ENCODE measurements at regions not wholly inside any gene's neighbourhood (a gene's known extent, or its start where the extent isn't known, plus 50 kb on each side); places are given as distances from the start of the nearest gene placed in this dataset.
A peak's percentile ranks its signal among the peaks of the same experiment; 100 is the strongest.

DNA sequence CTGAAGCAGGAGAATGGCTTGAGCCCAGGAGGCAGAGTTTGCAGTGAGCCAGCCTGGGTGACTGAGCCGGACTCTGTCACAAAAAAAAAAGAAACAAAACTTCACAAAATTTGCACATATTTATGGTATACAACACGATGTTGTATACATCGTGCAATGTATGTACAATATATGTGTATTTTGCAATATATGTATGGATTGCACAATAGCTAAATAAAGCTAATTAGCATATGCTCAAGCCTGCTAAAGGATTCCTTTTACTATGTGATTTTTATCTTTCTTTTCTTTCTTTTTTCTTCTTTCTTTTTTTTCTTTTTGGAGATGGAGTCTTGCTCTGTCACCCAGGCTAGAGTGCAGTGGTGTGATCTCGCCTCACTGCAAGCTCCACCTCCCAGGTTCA is 368.0 kb upstream of the FAM98A start:
- no peak overlapping the region for H3K9ac ChIP-seq (ENCODE audit: low read length)
- no peak for DNase-seq (ENCODE audit: low read depth)

DNA sequence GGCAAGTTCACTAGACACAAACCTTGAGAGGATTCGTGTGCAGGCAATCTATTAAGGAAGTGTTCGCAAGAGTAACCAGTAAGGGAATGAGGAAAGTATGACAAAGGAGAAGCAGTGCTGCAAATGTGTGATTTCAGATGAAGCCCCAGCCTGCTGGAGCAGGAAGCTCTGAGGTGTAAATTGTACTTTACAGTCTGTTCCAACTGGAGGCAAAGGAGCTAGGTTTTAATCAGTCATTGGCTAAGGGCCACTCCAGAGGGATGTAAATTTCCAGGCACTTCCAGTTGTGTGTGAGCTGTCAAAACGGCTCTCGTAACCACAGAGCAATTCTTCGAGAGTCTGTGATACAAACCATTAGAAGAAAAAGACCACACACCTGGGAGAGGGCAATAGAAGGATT is 359.5 kb upstream of the FAM98A start:
- H3K36me3 ChIP-seq (ENCODE audit: control insufficient read depth, insufficient read depth, low read length, severe bottlenecking), result no peaks in the 10 kb centered on the region
- no peaks in the 10 kb centered on the region for H3K9me3 ChIP-seq (ENCODE audit: control insufficient read depth, low read length)
- no peaks in the 10 kb centered on the region for H3K27me3 ChIP-seq (replicated peaks; ENCODE audit: control insufficient read depth, insufficient read depth, low read length)
- H3K4me3 ChIP-seq (ENCODE audit: low read length), result no peak overlapping the region
- H3K9ac ChIP-seq (ENCODE audit: low read length), result no peak overlapping the region
- no peaks in the 10 kb centered on the region for H3K4me1 ChIP-seq (ENCODE audit: control insufficient read depth, insufficient read depth, low read length)
- no peak for DNase-seq (ENCODE audit: low read depth)

More for the DNA sequence above, 368.0 kb upstream of the FAM98A start:
- no peak overlapping the region for H3K4me3 ChIP-seq (ENCODE audit: low read length)
- no peaks in the 10 kb centered on the region for H3K9me3 ChIP-seq (ENCODE audit: control insufficient read depth, low read length)
- H3K36me3 ChIP-seq (ENCODE audit: control insufficient read depth, insufficient read depth, low read length, severe bottlenecking), result no peaks in the 10 kb centered on the region
- no peaks in the 10 kb centered on the region for H3K4me1 ChIP-seq (ENCODE audit: control insufficient read depth, insufficient read depth, low read length)
- H3K27me3 ChIP-seq (replicated peaks; ENCODE audit: control insufficient read depth, insufficient read depth, low read length), result no peaks in the 10 kb centered on the region

DNA sequence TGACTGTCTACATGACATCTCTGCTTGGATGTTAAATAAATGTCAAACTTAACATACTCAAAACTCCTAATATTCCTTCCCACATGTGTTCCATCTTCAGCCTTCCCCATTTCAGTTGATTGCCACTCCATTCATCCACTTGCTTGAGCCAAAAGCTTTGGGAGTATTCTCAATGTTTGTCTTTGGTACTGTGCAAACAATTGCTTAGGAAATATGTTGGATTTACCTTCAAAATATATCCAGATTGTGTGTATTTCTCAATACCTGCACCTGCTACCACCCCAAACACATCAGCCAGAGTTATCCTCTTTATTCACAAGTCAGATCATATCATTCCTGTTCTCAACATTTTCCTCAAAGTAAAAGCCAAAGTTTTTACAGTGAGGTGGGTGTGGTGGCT is 350.3 kb upstream of the FAM98A start:
- H3K27me3 ChIP-seq (replicated peaks; ENCODE audit: control insufficient read depth, insufficient read depth, low read length), result no peaks in the 10 kb centered on the region
- DNase-seq (ENCODE audit: low read depth), result no peak
- H3K36me3 ChIP-seq (ENCODE audit: control insufficient read depth, insufficient read depth, low read length, severe bottlenecking), result no peaks in the 10 kb centered on the region
- no peaks in the 10 kb centered on the region for H3K4me1 ChIP-seq (ENCODE audit: control insufficient read depth, insufficient read depth, low read length)
- H3K9ac ChIP-seq (ENCODE audit: low read length), result no peak overlapping the region
- no peak overlapping the region for H3K4me3 ChIP-seq (ENCODE audit: low read length)
- H3K9me3 ChIP-seq (ENCODE audit: control insufficient read depth, low read length), result no peaks in the 10 kb centered on the region

DNA sequence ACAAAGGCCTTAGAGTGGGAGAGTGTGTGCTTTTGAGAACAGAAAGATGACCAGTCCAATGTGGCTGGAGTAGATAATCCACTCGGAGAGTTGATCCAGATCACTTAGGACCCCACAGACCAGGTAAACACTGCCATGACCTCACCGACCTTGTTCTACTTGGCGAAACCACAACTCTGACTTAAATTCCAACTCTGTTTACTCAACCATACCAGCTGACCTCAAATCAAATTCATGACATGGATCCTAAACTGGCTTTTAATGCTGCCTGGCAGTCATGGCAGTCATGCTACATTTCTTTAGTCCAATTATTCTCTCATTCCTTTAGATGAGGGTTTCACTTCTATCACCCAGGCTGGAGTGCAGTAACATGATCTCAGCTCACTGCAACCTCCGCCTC is 347.1 kb upstream of the FAM98A start:
- no peaks in the 10 kb centered on the region for H3K9me3 ChIP-seq (ENCODE audit: control insufficient read depth, low read length)
- no peak overlapping the region for H3K9ac ChIP-seq (ENCODE audit: low read length)
- DNase-seq (ENCODE audit: low read depth), result peak; percentile 8
- no peaks in the 10 kb centered on the region for H3K4me1 ChIP-seq (ENCODE audit: control insufficient read depth, insufficient read depth, low read length)
- H3K27me3 ChIP-seq (replicated peaks; ENCODE audit: control insufficient read depth, insufficient read depth, low read length), result no peaks in the 10 kb centered on the region
- H3K4me3 ChIP-seq (ENCODE audit: low read length), result no peak overlapping the region
- no peaks in the 10 kb centered on the region for H3K36me3 ChIP-seq (ENCODE audit: control insufficient read depth, insufficient read depth, low read length, severe bottlenecking)

DNA sequence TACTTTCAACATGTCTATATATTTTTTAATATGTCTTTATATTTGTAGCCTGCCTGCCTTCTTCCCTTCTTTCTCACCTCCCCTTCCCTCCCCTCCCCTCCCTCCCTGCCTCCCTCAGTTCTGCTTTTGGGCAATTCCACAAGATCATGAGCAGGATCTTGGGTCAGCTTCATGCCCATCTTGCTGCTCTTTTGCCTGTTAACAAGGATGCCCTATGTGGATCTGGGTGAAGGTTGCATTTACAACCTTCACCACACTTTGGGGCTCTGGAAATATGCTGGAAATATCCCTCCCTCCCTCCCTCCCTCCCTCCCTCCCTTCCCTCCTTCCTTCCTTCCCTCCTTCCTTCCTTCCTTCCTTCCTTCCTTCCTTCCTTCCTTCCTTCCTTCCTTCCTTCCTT is 334.1 kb upstream of the FAM98A start:
- Histone ChIP-seq H3K4me1 (ENCODE audit: control insufficient read depth, insufficient read depth, low read length) (no peaks in the 10 kb centered on the region), H3K9ac (ENCODE audit: low read length) (no peak overlapping the region), H3K27me3 (replicated peaks; ENCODE audit: control insufficient read depth, insufficient read depth, low read length) (no peaks in the 10 kb centered on the region), H3K4me3 (ENCODE audit: low read length) (no peak overlapping the region), H3K36me3 (ENCODE audit: control insufficient read depth, insufficient read depth, low read length, severe bottlenecking) (no peaks in the 10 kb centered on the region), H3K9me3 (ENCODE audit: control insufficient read depth, low read length) (no peaks in the 10 kb centered on the region)
- no peak for DNase-seq (ENCODE audit: low read depth)

DNA sequence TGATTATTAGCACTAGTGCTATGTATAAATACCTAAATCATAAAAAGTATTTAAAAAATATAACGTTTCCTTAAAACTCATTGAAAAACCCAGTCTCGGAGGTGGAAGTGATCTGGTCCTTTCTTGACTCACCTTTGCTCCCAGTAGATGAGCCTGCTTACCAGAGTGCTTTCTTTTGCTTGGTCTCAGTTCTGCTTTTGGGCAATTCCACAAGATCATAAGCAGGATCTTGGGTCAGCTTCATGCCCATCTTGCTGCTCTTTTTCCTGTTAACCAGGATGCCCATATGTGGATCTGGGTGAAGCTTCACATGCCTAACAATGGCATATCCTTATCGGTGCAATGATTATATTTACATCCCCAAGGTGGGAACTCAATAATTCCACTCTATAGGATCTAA is 332.1 kb upstream of the FAM98A start:
- no peaks in the 10 kb centered on the region for H3K36me3 ChIP-seq (ENCODE audit: control insufficient read depth, insufficient read depth, low read length, severe bottlenecking)
- no peaks in the 10 kb centered on the region for H3K27me3 ChIP-seq (replicated peaks; ENCODE audit: control insufficient read depth, insufficient read depth, low read length)
- H3K4me3 ChIP-seq (ENCODE audit: low read length), result no peak overlapping the region

DNA sequence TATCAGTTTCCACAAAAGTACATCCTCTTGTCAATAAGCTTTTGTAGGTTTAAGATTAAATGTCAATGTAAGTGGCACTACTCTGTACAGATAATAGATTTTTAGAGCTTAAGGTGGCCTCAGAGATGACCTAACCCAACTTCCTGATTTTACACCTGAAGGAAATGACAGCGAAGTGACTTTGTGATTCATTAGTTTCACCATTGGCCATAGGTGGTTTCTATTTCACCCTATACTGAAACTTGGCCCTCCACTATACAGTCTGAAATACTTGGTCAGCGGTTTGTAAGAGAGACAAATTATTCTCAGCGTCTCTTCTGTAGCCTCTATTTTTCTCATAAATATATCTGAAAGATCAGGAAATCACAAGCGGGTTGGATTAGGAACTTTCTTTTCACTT is 330.4 kb upstream of the FAM98A start:
- Histone ChIP-seq H3K4me1 (ENCODE audit: control insufficient read depth, insufficient read depth, low read length) (no peaks in the 10 kb centered on the region), H3K4me3 (ENCODE audit: low read length) (no peak overlapping the region), H3K9ac (ENCODE audit: low read length) (no peak overlapping the region), H3K36me3 (ENCODE audit: control insufficient read depth, insufficient read depth, low read length, severe bottlenecking) (no peaks in the 10 kb centered on the region), H3K9me3 (ENCODE audit: control insufficient read depth, low read length) (no peaks in the 10 kb centered on the region), H3K27me3 (replicated peaks; ENCODE audit: control insufficient read depth, insufficient read depth, low read length) (no peaks in the 10 kb centered on the region)
- no peak for DNase-seq (ENCODE audit: low read depth)

More for the DNA sequence above, 332.1 kb upstream of the FAM98A start:
- Histone ChIP-seq H3K9me3 (ENCODE audit: control insufficient read depth, low read length) (no peaks in the 10 kb centered on the region), H3K4me1 (ENCODE audit: control insufficient read depth, insufficient read depth, low read length) (no peaks in the 10 kb centered on the region), H3K9ac (ENCODE audit: low read length) (no peak overlapping the region)
- no peak for DNase-seq (ENCODE audit: low read depth)

DNA sequence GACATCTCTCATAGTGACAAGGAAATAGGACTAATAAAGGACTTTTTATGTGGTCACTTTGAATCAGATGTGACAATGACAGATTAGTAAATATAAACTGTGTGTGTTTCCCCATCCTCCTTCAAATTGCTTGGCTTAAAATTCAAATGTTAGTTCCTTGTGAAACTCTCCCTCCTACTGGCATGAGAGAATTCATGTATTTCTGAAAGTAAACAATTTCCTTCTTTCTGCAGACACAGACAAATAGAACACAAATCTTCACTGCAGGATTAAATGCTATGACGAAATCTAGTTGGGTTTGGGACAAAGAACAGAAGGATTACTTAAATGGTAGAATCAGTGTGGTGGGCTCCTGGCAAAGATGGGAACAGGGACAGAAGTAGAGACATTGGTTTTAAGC is 328.7 kb upstream of the FAM98A start:
- H3K9ac ChIP-seq (ENCODE audit: low read length), result no peak overlapping the region
- H3K36me3 ChIP-seq (ENCODE audit: control insufficient read depth, insufficient read depth, low read length, severe bottlenecking), result no peaks in the 10 kb centered on the region
- H3K9me3 ChIP-seq (ENCODE audit: control insufficient read depth, low read length), result no peaks in the 10 kb centered on the region
- H3K27me3 ChIP-seq (replicated peaks; ENCODE audit: control insufficient read depth, insufficient read depth, low read length), result no peaks in the 10 kb centered on the region
- H3K4me3 ChIP-seq (ENCODE audit: low read length), result no peak overlapping the region
- no peaks in the 10 kb centered on the region for H3K4me1 ChIP-seq (ENCODE audit: control insufficient read depth, insufficient read depth, low read length)
- DNase-seq (ENCODE audit: low read depth), result peak; percentile 42

DNA sequence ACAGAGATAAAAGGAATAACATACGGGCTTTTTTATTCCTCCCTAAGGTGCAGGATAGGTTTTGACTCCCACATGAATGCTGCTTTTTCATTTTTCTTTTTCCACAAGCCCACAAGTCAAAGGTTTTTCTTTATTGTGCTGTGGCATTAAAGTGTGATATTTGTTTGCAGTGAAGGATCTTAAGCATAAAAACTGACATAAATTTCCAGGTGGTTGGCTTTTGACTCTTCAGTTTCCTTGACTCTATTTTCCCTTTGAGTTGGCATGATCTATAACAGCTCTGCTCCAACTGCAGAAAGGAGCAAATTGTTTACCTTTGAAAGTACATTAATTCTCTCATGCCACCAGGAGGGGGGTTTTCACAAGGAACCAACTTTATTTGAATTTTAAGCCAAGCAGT is 326.2 kb upstream of the FAM98A start:
- DNase-seq (ENCODE audit: low read depth), result no peak
- no peaks in the 10 kb centered on the region for H3K4me1 ChIP-seq (ENCODE audit: control insufficient read depth, insufficient read depth, low read length)
- no peaks in the 10 kb centered on the region for H3K9me3 ChIP-seq (ENCODE audit: control insufficient read depth, low read length)

DNA sequence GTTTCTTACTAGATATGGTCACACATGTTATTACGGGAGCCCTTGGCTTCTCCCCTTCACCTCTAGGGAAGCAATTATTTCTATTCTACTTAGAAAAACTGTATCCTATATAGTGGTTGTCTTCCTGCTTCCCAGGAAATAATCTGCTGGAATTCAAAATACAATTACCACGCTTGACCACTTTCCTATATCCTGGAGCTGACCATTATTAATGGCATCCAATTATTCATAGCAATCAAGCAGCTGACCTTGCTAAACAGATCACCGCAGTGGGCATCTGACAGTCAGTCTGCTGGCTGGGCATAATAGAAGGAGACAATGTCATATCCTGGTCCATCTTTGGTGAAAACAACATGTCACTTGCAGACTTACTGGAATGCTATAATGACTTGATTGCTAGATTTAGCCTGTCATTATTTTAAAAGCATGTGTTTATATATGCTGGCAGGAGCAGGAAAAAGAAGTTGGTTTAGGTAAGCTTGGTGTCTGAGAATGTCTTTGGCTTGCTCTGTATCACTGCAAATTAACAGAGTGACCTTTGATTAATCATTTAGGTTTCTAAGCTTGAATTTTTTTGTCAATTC is 325.6 kb upstream of the FAM98A start:
- H3K36me3 ChIP-seq (ENCODE audit: control insufficient read depth, insufficient read depth, low read length, severe bottlenecking), result no peaks in the 10 kb centered on the region
- H3K27me3 ChIP-seq (replicated peaks; ENCODE audit: control insufficient read depth, insufficient read depth, low read length), result no peaks in the 10 kb centered on the region
- H3K9ac ChIP-seq (ENCODE audit: low read length), result no peak overlapping the region
- H3K4me1 ChIP-seq (ENCODE audit: control insufficient read depth, insufficient read depth, low read length), result no peaks in the 10 kb centered on the region
- no peaks in the 10 kb centered on the region for H3K9me3 ChIP-seq (ENCODE audit: control insufficient read depth, low read length)
- DNase-seq (ENCODE audit: low read depth), result no peak
- no peak overlapping the region for H3K4me3 ChIP-seq (ENCODE audit: low read length)

More for the DNA sequence above, 326.2 kb upstream of the FAM98A start:
- H3K27me3 ChIP-seq (replicated peaks; ENCODE audit: control insufficient read depth, insufficient read depth, low read length), result no peaks in the 10 kb centered on the region
- no peak overlapping the region for H3K4me3 ChIP-seq (ENCODE audit: low read length)
- no peaks in the 10 kb centered on the region for H3K36me3 ChIP-seq (ENCODE audit: control insufficient read depth, insufficient read depth, low read length, severe bottlenecking)
- no peak overlapping the region for H3K9ac ChIP-seq (ENCODE audit: low read length)

DNA sequence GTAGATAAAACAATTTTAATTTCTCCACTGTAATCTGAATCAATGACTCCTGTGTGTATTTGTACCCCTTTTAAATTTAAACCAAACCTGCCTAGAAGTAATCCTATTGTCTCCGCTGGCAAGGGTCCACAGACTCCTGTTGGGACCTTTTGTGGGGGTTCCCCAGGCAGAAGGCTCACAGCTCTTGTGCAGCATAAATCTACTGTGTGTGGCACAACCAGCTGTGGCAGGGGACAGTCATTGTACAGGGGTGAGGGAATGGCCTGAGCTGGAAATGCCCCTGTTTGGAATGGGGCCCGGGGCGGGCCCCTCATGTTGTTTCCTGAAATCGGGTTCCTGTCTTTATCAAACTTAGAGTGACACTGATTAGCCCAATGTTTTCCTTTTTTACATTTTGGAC is 318.2 kb upstream of the FAM98A start:
- Histone ChIP-seq H3K4me1 (ENCODE audit: control insufficient read depth, insufficient read depth, low read length) (no peaks in the 10 kb centered on the region), H3K4me3 (ENCODE audit: low read length) (no peak overlapping the region), H3K9ac (ENCODE audit: low read length) (no peak overlapping the region), H3K9me3 (ENCODE audit: control insufficient read depth, low read length) (peaks cover 11% of the 10 kb centered on the region), H3K27me3 (replicated peaks; ENCODE audit: control insufficient read depth, insufficient read depth, low read length) (no peaks in the 10 kb centered on the region), H3K36me3 (ENCODE audit: control insufficient read depth, insufficient read depth, low read length, severe bottlenecking) (no peaks in the 10 kb centered on the region)
- DNase-seq (ENCODE audit: low read depth), result no peak

DNA sequence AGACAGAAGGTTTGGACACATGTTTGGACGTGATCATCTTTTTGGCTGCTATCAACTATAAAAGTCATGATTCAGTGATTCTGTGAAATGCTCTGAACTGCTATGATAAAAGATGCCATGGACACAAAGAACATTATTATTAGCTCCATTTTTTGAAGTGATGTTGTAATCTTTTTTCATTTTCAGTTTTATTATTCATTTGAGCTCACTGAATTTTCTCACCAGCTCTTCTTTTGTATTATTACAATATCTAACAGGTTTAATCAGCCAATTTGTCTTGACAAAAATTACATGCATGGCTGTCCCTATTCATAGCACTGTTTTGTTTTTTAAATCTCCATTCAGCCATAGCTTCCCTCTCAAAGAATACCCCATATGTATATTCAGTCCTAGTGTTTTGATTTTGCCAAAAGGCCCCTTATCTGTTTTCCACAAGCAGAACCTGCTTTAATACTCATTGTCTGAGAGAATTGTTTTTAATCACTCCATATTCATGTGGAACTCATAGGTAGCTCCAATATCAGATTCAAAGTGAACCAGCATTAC is 314.0 kb upstream of the FAM98A start:
- no peak overlapping the region for H3K4me3 ChIP-seq (ENCODE audit: low read length)
- H3K9me3 ChIP-seq (ENCODE audit: control insufficient read depth, low read length), result peaks cover 11% of the 10 kb centered on the region
- no peaks in the 10 kb centered on the region for H3K36me3 ChIP-seq (ENCODE audit: control insufficient read depth, insufficient read depth, low read length, severe bottlenecking)
- H3K27me3 ChIP-seq (replicated peaks; ENCODE audit: control insufficient read depth, insufficient read depth, low read length), result no peaks in the 10 kb centered on the region
- no peak overlapping the region for H3K9ac ChIP-seq (ENCODE audit: low read length)
- DNase-seq (ENCODE audit: low read depth), result no peak
- H3K4me1 ChIP-seq (ENCODE audit: control insufficient read depth, insufficient read depth, low read length), result peaks cover 8% of the 10 kb centered on the region
